HFFc6 (cell line): ENCODE measurements at regions not wholly inside any gene's neighbourhood (a gene's known extent, or its start where the extent isn't known, plus 50 kb on each side); places are given as distances from the start of the nearest gene placed in this dataset.

Experiments used
- DNase-seq: peaks from one replicate; pipeline ENCODE4 v3.0.0-alpha.2; 2018
- H3K27ac Mint-ChIP-seq: 2 replicates; pipeline ENCODE4 v1.8.0; 2020; ENCODE audit warnings: mild to moderate bottlenecking, mixed read lengths
- H3K27me3 Mint-ChIP-seq: 2 replicates; pipeline ENCODE4 v1.8.0; 2021; ENCODE audit warnings: mild to moderate bottlenecking, moderate library complexity, mixed read lengths; ENCODE audit not compliant: insufficient read depth
- H3K36me3 Mint-ChIP-seq: 2 replicates; pipeline ENCODE4 v1.8.0; 2021; ENCODE audit warnings: low read depth, mixed read lengths
- H3K4me1 Mint-ChIP-seq: 2 replicates; pipeline ENCODE4 v1.8.0; 2020; ENCODE audit warnings: low read depth, mixed read lengths
- H3K4me3 Mint-ChIP-seq: 2 replicates; pipeline ENCODE4 v1.8.0; 2020; ENCODE audit warnings: mild to moderate bottlenecking, moderate library complexity, mixed read lengths
- H3K9me3 Mint-ChIP-seq: 2 replicates; pipeline ENCODE4 v1.8.0; 2020; ENCODE audit warnings: mild to moderate bottlenecking, mixed read lengths
- CTCF ChIP-seq: fragments of 200-600 bp; sonication (generic); IDR thresholded peaks from 2 replicates; pipeline ENCODE4 v1.5.0; 2021; ENCODE audit warnings: antibody characterized with exemption, mild to moderate bottlenecking

- peaks cover 4% of the 10 kb centered on the region; the same call in 1 of the 2 replicates for H3K4me1 Mint-ChIP-seq
- H3K27ac Mint-ChIP-seq: no peak overlapping the region
- H3K9me3 Mint-ChIP-seq: no peaks in the 10 kb centered on the region
- H3K27me3 Mint-ChIP-seq: no peaks in the 10 kb centered on the region
- no peak overlapping the region for H3K4me3 Mint-ChIP-seq
- DNase-seq: no peak
- TF ChIP-seq CTCF: no peak
- no peaks in the 10 kb centered on the region for H3K36me3 Mint-ChIP-seq
These were observed 384.4 kb downstream of the SLC4A3 start for GRCh38 chr2:220011859-220012258.

GRCh38 chr2:220014961-220015360 lies 387.5 kb downstream of the SLC4A3 start:
- Mint-ChIP-seq H3K9me3 (no peaks in the 10 kb centered on the region), H3K27me3 (no peaks in the 10 kb centered on the region), H3K27ac (no peak overlapping the region), H3K4me3 (no peak overlapping the region), H3K36me3 (no peaks in the 10 kb centered on the region), H3K4me1 (no peaks in the 10 kb centered on the region)
- DNase-seq: no peak
- TF ChIP-seq CTCF: no peak

GRCh38 chr2:220015576-220015975 lies 388.1 kb downstream of the SLC4A3 start:
- Mint-ChIP-seq H3K27me3 (no peaks in the 10 kb centered on the region), H3K4me3 (no peak overlapping the region), H3K4me1 (no peaks in the 10 kb centered on the region), H3K9me3 (no peaks in the 10 kb centered on the region), H3K36me3 (no peaks in the 10 kb centered on the region), H3K27ac (no peak overlapping the region)
- no peak for TF ChIP-seq CTCF
- DNase-seq: no peak

- peaks cover 8% of the 10 kb centered on the region; the same call in 1 of the 2 replicates for H3K4me1 Mint-ChIP-seq
- no peaks in the 10 kb centered on the region for H3K36me3 Mint-ChIP-seq
- H3K9me3 Mint-ChIP-seq: no peaks in the 10 kb centered on the region
- no peak for DNase-seq
- H3K27me3 Mint-ChIP-seq: peaks cover under 1% of the 10 kb centered on the region; the same call in 1 of the 2 replicates
- H3K4me3 Mint-ChIP-seq: no peak overlapping the region
- no peak overlapping the region for H3K27ac Mint-ChIP-seq
- TF ChIP-seq CTCF: no peak
These were observed 397.8 kb downstream of the SLC4A3 start for GRCh38 chr2:220025207-220025606.

- Mint-ChIP-seq H3K27ac (no peak overlapping the region), H3K4me3 (no peak overlapping the region), H3K4me1 (peaks cover 18% of the 10 kb centered on the region), H3K9me3 (no peaks in the 10 kb centered on the region), H3K36me3 (no peaks in the 10 kb centered on the region), H3K27me3 (peaks cover 2% of the 10 kb centered on the region; the same call in 1 of the 2 replicates)
- TF ChIP-seq CTCF: no peak
- no peak for DNase-seq
These were observed 401.6 kb downstream of the SLC4A3 start for GRCh38 chr2:220029013-220029412.

GRCh38 chr2:220033546-220033945 lies 406.1 kb downstream of the SLC4A3 start:
- no peak for DNase-seq
- peak overlapping the region; percentile 12; the same call in 1 of the 2 replicates for H3K4me3 Mint-ChIP-seq
- no peak for TF ChIP-seq CTCF
- peak overlapping the region; percentile 84 for H3K27ac Mint-ChIP-seq
- peaks cover 2% of the 10 kb centered on the region; the same call in 1 of the 2 replicates for H3K27me3 Mint-ChIP-seq
- H3K4me1 Mint-ChIP-seq: peaks cover 42% of the 10 kb centered on the region
- peaks cover 4% of the 10 kb centered on the region; the same call in 1 of the 2 replicates for H3K9me3 Mint-ChIP-seq
- peaks cover 10% of the 10 kb centered on the region for H3K36me3 Mint-ChIP-seq
